HepG2 (cell line): ENCODE measurements at regions not wholly inside any gene's neighbourhood (a gene's known extent, or its start where the extent isn't known, plus 50 kb on each side); places are given as distances from the start of the nearest gene placed in this dataset.

Source experiments
- ATAC-seq: fragments of 200-7000 bp; cut with Tn5 transposase; 3 replicates; pipeline ENCODE4 v1.9.1; 2020; ENCODE audit warnings: mild to moderate bottlenecking, moderate library complexity
- BruUV-seq: library from RNA; stranded (reverse); fragments of 400-500 nt; replicated peaks from 2 replicates; lab custom pipeline; 2021; lab: Mats Ljungman, UMichigan
- CTCF ChIA-PET: fragments of 300-600 bp; formaldehyde crosslinking; extraction: SDS; loops from one replicate; lab custom pipeline; 2021; ENCODE audit warnings: low total read pairs, inconsistent platforms, low intra/inter-chr PET ratio; lab: Yijun Ruan, JAX
- POLR2A ChIA-PET: fragments of 350-600 bp; sonication (Branson Sonifier 250); formaldehyde crosslinking; loops from one replicate; lab custom pipeline; 2020; ENCODE audit warnings: antibody characterized with exemption, inconsistent platforms; lab: Yijun Ruan, JAX
- DNase-seq: peaks from one replicate; pipeline ENCODE4 v3.0.0-alpha.2; 2015; ENCODE audit warnings: low spot score
- FAIRE-seq: peaks from 3 replicates; lab custom pipeline; 2011; peaks lifted over from hg19 to GRCh38; lab: Jason Lieb, UNC
- H2AFZ ChIP-seq: one replicate; pipeline ENCODE4 v1.6.1; 2011; ENCODE audit warnings: low read length, inconsistent platforms
- H3K27ac ChIP-seq: fragments of 300-600 bp; 3 replicates; pipeline ENCODE4 v1.8.0; 2011; ENCODE audit warnings: mixed run types, mild to moderate bottlenecking, mixed read lengths, low read length, inconsistent platforms; ENCODE audit not compliant: insufficient read depth; ENCODE audit errors: extremely low read length
- H3K27me3 ChIP-seq, 2 experiments: fragments of 200-600 bp in 1 of 2; 2 replicates in 1 of 2; 3 replicates in 1 of 2; pipeline versions ENCODE4 v1.6.0 to v1.8.0; 2011; ENCODE audit warnings: low read length in 2 of 2, mild to moderate bottlenecking in 2 of 2, moderate library complexity in 2 of 2, inconsistent platforms in 1 of 2; ENCODE audit not compliant: insufficient read depth in 2 of 2, control insufficient read depth in 1 of 2
- H3K36me3 ChIP-seq, 2 experiments: fragments of 200-600 bp in 1 of 2; replicated peaks in 1 of 2; 2 replicates in 1 of 2; 3 replicates in 1 of 2; pipeline versions ENCODE4 v1.5.1 to v1.8.0; 2011; ENCODE audit warnings: low read length in 2 of 2, inconsistent platforms in 1 of 2; ENCODE audit not compliant: insufficient read depth in 2 of 2, control insufficient read depth in 1 of 2
- H3K4me1 ChIP-seq: 2 replicates; pipeline ENCODE4 v1.5.1; 2012; ENCODE audit warnings: low read length, inconsistent platforms; ENCODE audit not compliant: insufficient read depth
- H3K4me2 ChIP-seq: 2 replicates; pipeline ENCODE4 v1.6.0; 2011; ENCODE audit warnings: low read depth, low read length, inconsistent platforms
- H3K4me3 ChIP-seq, 3 experiments: fragments of 200-600 bp in 1 of 3; sonication (generic), shearing (Covaris generic) in 1 of 3; replicated peaks in 1 of 3; 2 replicates each; pipeline ENCODE4 v1.5.1; 2011 to 2016; ENCODE audit warnings: low read length in 3 of 3, inconsistent platforms in 2 of 3, low read depth in 2 of 3, mild to moderate bottlenecking in 2 of 3, control low read depth in 1 of 3, mixed read lengths in 1 of 3; ENCODE audit not compliant: insufficient read depth in 1 of 3
- H3K79me2 ChIP-seq: one replicate; pipeline ENCODE4 v1.6.1; 2011; ENCODE audit warnings: low read length, inconsistent platforms; ENCODE audit not compliant: insufficient read depth
- H3K9ac ChIP-seq: 2 replicates; pipeline ENCODE4 v1.6.0; 2011; ENCODE audit warnings: mild to moderate bottlenecking, low read depth, low read length, inconsistent platforms; ENCODE audit not compliant: insufficient read depth
- H3K9me3 ChIP-seq: 2 replicates; pipeline ENCODE4 v1.5.1; 2012; ENCODE audit warnings: mild to moderate bottlenecking, low read length
- H4K20me1 ChIP-seq: 2 replicates; pipeline ENCODE4 v1.6.0; 2011; ENCODE audit warnings: inconsistent platforms, mild to moderate bottlenecking, low read length, moderate library complexity; ENCODE audit not compliant: insufficient read depth
- DRAP1 ChIP-seq: IDR thresholded peaks from 2 replicates; pipeline ENCODE4 v1.6.1; 2016; ENCODE audit warnings: missing genetic modification reagents, missing compliant biosample characterization
- KIAA2018 ChIP-seq: sonication (generic); formaldehyde crosslinking; IDR thresholded peaks from 2 replicates; pipeline ENCODE4 v1.5.0; 2020; ENCODE audit warnings: mild to moderate bottlenecking, missing genetic modification reagents, borderline replicate concordance
- MXD4 ChIP-seq: IDR thresholded peaks from 2 replicates; pipeline ENCODE4 v1.6.1; 2016; ENCODE audit warnings: mild to moderate bottlenecking, missing biosample characterization, missing genetic modification reagents
- PRPF4 ChIP-seq: fragments of 200-400 bp; formaldehyde crosslinking; IDR thresholded peaks from 2 replicates; pipeline ENCODE4 v1.6.1; 2016; ENCODE audit warnings: low read length, low read depth; ENCODE audit not compliant: poor library complexity, severe bottlenecking
- SAP130 ChIP-seq: IDR thresholded peaks from 2 replicates; pipeline ENCODE4 v1.6.1; 2016; ENCODE audit warnings: low read depth
- TFDP2 ChIP-seq: sonication (generic); formaldehyde crosslinking; IDR thresholded peaks from 2 replicates; pipeline ENCODE4 v1.4.0; 2020; ENCODE audit warnings: missing genetic modification reagents
- ZBED4 ChIP-seq: sonication (generic); formaldehyde crosslinking; IDR thresholded peaks from 2 replicates; pipeline ENCODE4 v1.4.0; 2020; ENCODE audit warnings: missing genetic modification reagents, borderline replicate concordance
- ZNF569 ChIP-seq: sonication (generic); formaldehyde crosslinking; IDR thresholded peaks from 2 replicates; pipeline ENCODE4 v1.5.0; 2020; ENCODE audit warnings: mild to moderate bottlenecking, missing genetic modification reagents, moderate library complexity, borderline replicate concordance
- ZSCAN31 ChIP-seq: sonication (generic); formaldehyde crosslinking; IDR thresholded peaks from 2 replicates; pipeline ENCODE4 v1.5.0; 2020; ENCODE audit warnings: low read depth, mild to moderate bottlenecking, missing genetic modification reagents
- WGBS: methylation state at CpG from one replicate; pipeline ENCODE4 v1.1.6; 2017; ENCODE audit warnings: low lambda C conversion rate; 5-methylcytosine and 5-hydroxymethylcytosine counted together
- in situ Hi-C: cut with HindIII; loops from 2 replicates; pipeline ENCODE4 v1.10.0; 2017; ENCODE audit warnings: low pct_unique_long_range_greater_than_20kb; ENCODE audit not compliant: extremely low pct_ligation_motif_present
- intact Hi-C: fragments of 100-400 bp; cut with micrococcal nuclease; formaldehyde crosslinking; loops from one replicate; pipeline ENCODE4 v1.10.0; 2022; ENCODE audit not compliant: unreplicated experiment

GRCh38 chr2:211251016-211251415 lies 694.6 kb downstream of the CPS1 start:
- no peak overlapping the region for H3K4me2 ChIP-seq
- intact Hi-C loops (no loop called here), in situ Hi-C loops (no loop called here)
- TF ChIP-seq TFDP2 (no peak), ZSCAN31 (no peak), DRAP1 (no peak), KIAA2018 (CRISPR knock-in tag) (no peak), ZNF569 (CRISPR knock-in tag) (no peak), ZBED4 (CRISPR knock-in tag) (no peak), MXD4 (CRISPR knock-in tag) (no peak), PRPF4 (no peak), SAP130 (CRISPR knock-in tag) (no peak)
- no peak overlapping the region for H3K27ac ChIP-seq
- no TSS peak for BruUV-seq
- ChIA-PET CTCF (no interaction called here), POLR2A (no interaction called here)
- FAIRE-seq = no peak
- no peaks in the 10 kb centered on the region for H4K20me1 ChIP-seq
- ATAC-seq = no peak
- no peaks in the 10 kb centered on the region for H3K9me3 ChIP-seq
- no peaks in the 10 kb centered on the region for H3K36me3 ChIP-seq
- WGBS = 51% methylated on average over 2 of the region's 2 CpGs
- no peak for DNase-seq
- H3K4me3 ChIP-seq = no peak overlapping the region
- no peak overlapping the region for H2AFZ ChIP-seq
- no peak overlapping the region for H3K9ac ChIP-seq
- H3K27me3 ChIP-seq = no peaks in the 10 kb centered on the region; a peak in 1 of 5 replicates
- H3K4me1 ChIP-seq = peaks cover 5% of the 10 kb centered on the region; the same call in 1 of the 2 replicates
- H3K79me2 ChIP-seq = no peaks in the 10 kb centered on the region
